ENCODE measurements at regions not wholly inside any gene's neighbourhood (a gene's known extent, or its start where the extent isn't known, plus 50 kb on each side); places are given as distances from the start of the nearest gene placed in this dataset.

DNA sequence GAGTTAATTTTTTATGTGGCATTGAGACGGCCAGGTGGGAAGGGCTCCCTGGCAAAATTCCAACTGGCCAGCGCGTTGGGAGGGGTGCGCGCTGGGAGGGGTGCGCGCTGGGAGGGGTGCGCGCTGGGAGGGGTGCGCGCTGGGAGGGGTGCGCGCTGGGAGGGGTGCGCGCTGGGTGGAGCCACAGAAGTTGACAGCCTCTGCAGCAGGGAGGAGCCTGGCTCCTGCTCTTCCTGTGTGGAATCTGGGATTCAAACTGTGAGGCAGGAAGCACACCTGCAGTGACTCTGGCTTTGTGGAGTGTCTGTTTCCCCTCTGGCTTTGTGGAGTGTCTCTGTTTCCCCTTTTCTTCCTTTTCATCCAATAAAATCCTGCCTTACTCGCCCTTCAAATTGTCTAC is 147.9 kb upstream of the CBLN2 start:
- DNase-seq (ENCODE audit: low read depth) = no peak
- TF ChIP-seq, protein P1, sequence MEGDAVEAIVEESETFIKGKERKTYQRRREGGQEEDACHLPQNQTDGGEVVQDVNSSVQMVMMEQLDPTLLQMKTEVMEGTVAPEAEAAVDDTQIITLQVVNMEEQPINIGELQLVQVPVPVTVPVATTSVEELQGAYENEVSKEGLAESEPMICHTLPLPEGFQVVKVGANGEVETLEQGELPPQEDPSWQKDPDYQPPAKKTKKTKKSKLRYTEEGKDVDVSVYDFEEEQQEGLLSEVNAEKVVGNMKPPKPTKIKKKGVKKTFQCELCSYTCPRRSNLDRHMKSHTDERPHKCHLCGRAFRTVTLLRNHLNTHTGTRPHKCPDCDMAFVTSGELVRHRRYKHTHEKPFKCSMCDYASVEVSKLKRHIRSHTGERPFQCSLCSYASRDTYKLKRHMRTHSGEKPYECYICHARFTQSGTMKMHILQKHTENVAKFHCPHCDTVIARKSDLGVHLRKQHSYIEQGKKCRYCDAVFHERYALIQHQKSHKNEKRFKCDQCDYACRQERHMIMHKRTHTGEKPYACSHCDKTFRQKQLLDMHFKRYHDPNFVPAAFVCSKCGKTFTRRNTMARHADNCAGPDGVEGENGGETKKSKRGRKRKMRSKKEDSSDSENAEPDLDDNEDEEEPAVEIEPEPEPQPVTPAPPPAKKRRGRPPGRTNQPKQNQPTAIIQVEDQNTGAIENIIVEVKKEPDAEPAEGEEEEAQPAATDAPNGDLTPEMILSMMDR (conservative IDR thresholded peaks at IDR 0.05; ENCODE audit: control insufficient read depth, insufficient read depth, low read depth, low read length) = no peak
- H3K4me3 ChIP-seq (ENCODE audit: control insufficient read depth, low read depth, low read length) = no peak overlapping the region

DNA sequence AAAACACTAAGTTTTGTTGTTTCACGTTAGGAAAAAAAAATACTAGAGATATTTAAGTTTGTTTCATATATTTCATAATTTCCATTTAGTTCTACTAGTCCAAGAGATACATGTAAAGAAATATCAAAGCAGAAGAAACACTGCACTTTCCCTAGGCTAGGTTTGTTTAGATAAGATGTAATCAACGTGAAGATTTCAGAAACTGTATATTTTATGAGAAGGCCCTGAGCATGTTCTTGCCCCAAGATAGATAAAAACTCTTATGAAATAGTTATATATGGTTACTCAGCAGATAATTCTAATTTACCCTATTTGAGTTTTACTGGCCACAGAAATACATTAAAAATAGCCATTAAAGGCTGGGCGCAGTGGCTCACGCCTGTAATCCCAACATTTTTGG is 143.6 kb upstream of the CBLN2 start:
- H3K4me3 ChIP-seq (ENCODE audit: control insufficient read depth, low read depth, low read length) = no peak overlapping the region
- TF ChIP-seq, protein P1 (conservative IDR thresholded peaks at IDR 0.05; ENCODE audit: control insufficient read depth, insufficient read depth, low read depth, low read length) = no peak
- DNase-seq (ENCODE audit: low read depth) = no peak

DNA sequence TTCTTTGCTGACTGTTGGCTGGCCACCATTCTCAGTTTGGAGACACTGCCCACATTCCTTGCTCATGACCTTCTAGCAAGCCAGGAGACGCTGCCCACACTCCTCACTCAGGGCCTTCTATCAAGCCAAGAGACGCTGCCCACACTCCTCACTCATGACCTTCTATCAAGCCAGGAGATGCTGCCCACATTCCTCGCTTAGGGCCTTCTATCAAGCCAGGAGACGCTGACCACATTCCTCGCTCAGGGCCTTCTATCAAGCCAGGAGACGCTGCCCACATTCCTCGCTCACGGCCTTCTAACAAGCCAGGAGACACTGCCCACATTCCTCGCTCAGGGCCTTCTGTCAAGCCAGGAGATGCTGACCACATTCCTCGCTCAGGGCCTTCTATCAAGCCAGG is 131.3 kb upstream of the CBLN2 start:
- H3K4me3 ChIP-seq (ENCODE audit: control insufficient read depth, low read depth, low read length) = no peak overlapping the region
- TF ChIP-seq, protein P1 (conservative IDR thresholded peaks at IDR 0.05; ENCODE audit: control insufficient read depth, insufficient read depth, low read depth, low read length) = no peak
- no peak for DNase-seq (ENCODE audit: low read depth)

DNA sequence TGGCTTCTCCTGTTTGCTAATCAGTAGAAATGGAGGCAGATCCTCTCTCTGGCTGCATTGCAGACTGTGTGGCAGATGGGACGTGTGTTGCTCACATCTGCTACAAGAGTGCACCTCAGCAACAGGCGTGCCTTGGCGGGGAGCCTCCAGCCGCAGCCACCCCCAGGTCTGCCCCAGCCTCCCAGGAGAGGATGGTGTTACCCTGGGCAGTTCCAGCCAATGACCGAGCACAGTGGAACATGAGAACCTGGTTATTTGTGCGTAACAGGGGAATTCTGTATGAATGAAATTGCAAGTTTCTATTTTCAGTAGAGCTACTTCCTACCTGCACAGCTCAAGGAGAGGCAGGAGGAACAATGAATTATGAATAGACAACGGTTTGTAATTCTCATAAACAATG is 130.6 kb upstream of the CBLN2 start:
- TF ChIP-seq, protein P1 (conservative IDR thresholded peaks at IDR 0.05; ENCODE audit: control insufficient read depth, insufficient read depth, low read depth, low read length) = no peak
- H3K4me3 ChIP-seq (ENCODE audit: control insufficient read depth, low read depth, low read length) = no peak overlapping the region
- peak; percentile 0 for DNase-seq (ENCODE audit: low read depth)

DNA sequence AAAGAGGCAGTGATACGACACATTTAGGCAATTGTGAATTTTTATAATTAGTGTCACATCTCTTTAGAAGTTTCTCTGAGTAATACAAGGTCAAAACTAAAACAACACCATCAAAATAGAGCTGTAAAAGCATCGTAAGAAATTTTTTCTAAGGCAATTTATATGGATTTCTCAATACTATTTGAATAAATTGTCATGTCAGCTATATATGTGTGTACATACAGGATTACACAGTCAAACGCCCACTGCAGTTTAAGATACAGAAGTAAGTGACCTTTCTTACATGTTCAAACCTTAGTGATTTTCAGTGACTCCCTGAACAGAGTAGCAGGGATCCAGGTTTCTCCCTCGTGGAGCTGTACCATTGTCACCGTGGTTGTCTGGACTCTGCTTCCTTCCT is 129.1 kb upstream of the CBLN2 start:
- no peak for DNase-seq (ENCODE audit: low read depth)
- TF ChIP-seq, protein P1 (conservative IDR thresholded peaks at IDR 0.05; ENCODE audit: control insufficient read depth, insufficient read depth, low read depth, low read length) = no peak
- H3K4me3 ChIP-seq (ENCODE audit: control insufficient read depth, low read depth, low read length) = no peak overlapping the region

DNA sequence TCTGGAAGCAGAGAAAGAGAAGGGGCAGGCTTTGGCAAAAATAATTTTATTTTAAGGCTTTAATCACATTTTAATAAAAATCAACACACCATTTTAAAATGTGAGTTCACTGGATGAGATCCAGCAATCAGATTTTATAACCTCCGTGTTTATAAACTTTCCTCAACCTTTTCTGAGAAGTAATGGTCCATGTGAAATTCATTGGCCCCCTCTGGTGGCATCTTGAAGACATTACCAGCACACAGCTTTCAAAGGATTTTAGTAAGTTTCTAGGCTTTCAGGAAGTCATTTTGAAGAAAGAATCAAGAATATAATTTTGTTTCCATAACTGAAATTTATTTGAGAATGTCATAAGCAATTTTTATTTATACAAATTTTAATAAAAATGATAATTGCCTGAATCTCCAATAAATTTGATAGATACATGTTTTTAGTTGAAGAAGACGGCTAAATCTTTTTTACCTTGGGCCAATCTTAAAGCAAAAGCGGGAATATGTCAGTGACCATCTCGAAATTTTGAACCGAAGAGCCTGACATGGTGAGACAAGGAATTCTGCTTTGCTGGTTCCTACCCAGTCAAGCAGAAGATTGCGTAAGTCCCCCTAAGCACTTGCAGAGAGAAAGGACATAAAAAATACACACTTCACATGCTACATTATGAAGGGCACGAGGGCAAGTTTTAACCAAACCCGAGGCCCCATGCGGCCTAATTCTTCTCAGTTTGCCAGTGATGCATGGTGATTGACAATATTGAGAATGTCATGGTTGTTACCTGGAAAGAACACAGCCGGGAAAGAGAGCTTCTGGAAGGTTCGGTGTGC is 128.4 kb upstream of the CBLN2 start:
- peak; percentile 33 for DNase-seq (ENCODE audit: low read depth)
- TF ChIP-seq, protein P1 (conservative IDR thresholded peaks at IDR 0.05; ENCODE audit: control insufficient read depth, insufficient read depth, low read depth, low read length) = peak; percentile 65
- H3K4me3 ChIP-seq (ENCODE audit: control insufficient read depth, low read depth, low read length) = no peak overlapping the region
